Retinal pigment epithelial cell (primary cell): ENCODE measurements at regions not wholly inside any gene's neighbourhood (a gene's known extent, or its start where the extent isn't known, plus 50 kb on each side); places are given as distances from the start of the nearest gene placed in this dataset.
"Not testable (repeated sequence)": the region's sequence is repeated elsewhere in the genome, so short reads cannot be mapped to it uniquely, and the experiment has no call there.

Experiments used
- DNase-seq: peaks from one replicate; pipeline ENCODE4 v3.0.0-alpha.2; 2010; ENCODE audit warnings: low read depth
- H3K4me3 ChIP-seq: 2 replicates; pipeline ENCODE4 v1.5.1; 2011; ENCODE audit warnings: mild to moderate bottlenecking, low read length, control low read depth, moderate library complexity
- TF ChIP-seq, protein P1 (sequence below): conservative IDR thresholded peaks from 2 replicates; pipeline ENCODE4 v1.5.1; 2011; ENCODE audit warnings: low read depth, low read length, control low read depth, inconsistent platforms

- TF ChIP-seq, protein P1, sequence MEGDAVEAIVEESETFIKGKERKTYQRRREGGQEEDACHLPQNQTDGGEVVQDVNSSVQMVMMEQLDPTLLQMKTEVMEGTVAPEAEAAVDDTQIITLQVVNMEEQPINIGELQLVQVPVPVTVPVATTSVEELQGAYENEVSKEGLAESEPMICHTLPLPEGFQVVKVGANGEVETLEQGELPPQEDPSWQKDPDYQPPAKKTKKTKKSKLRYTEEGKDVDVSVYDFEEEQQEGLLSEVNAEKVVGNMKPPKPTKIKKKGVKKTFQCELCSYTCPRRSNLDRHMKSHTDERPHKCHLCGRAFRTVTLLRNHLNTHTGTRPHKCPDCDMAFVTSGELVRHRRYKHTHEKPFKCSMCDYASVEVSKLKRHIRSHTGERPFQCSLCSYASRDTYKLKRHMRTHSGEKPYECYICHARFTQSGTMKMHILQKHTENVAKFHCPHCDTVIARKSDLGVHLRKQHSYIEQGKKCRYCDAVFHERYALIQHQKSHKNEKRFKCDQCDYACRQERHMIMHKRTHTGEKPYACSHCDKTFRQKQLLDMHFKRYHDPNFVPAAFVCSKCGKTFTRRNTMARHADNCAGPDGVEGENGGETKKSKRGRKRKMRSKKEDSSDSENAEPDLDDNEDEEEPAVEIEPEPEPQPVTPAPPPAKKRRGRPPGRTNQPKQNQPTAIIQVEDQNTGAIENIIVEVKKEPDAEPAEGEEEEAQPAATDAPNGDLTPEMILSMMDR: no peak
- no peak overlapping the region for H3K4me3 ChIP-seq
- no peak for DNase-seq
These were observed 80.5 kb upstream of the ADGRA3 start for GRCh38 chr4:22596409-22596808.

GRCh38 chr4:22597471-22597870 is 81.6 kb upstream of the ADGRA3 start:
- DNase-seq: no peak
- H3K4me3 ChIP-seq: no peak overlapping the region
- TF ChIP-seq, protein P1: no peak

DNA sequence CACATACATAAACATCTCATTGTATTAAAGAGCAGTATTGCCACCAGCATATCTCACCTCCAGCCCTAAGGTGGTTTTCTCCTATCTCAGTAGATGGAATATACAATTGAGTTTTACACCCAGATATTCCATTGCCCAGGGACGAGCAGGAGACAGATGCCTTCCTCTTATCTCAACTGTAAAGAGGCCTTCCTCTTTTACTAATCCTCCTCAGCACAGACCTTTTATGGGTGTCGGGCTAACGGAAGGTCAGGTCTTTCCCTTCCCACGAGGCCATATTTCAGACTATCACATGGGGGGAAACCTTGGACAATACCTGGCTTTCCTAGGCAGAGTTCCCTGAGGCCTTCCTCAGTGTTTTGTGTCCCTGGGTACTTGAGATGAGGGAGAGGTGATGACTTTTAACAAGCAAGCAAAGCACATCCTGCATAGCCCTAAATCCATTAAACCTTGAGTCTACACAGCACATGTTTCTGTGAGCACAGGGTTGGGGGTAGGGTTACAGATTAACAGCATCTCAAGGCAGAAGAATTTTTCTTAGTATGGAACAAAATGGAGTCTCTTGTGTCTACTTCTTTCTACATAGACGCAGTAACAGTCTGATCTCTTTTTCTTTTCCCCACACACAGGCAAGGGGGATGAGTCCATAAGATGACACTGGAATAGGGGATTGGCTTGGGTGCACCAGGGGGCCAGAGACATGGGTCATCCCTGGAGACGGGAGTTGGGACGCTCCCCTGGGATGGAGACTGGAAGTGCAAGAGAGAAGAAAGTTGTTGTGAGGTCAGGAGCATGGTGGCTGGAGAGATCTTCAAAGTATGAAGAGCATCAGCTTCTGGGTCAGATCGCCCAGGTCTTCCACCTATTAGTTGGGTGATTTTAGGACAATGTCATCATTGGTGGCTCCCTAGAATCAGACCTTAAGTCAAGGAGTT is 82.5 kb upstream of the ADGRA3 start:
- DNase-seq, H3K4me3 ChIP-seq: not testable (repeated sequence)

DNA sequence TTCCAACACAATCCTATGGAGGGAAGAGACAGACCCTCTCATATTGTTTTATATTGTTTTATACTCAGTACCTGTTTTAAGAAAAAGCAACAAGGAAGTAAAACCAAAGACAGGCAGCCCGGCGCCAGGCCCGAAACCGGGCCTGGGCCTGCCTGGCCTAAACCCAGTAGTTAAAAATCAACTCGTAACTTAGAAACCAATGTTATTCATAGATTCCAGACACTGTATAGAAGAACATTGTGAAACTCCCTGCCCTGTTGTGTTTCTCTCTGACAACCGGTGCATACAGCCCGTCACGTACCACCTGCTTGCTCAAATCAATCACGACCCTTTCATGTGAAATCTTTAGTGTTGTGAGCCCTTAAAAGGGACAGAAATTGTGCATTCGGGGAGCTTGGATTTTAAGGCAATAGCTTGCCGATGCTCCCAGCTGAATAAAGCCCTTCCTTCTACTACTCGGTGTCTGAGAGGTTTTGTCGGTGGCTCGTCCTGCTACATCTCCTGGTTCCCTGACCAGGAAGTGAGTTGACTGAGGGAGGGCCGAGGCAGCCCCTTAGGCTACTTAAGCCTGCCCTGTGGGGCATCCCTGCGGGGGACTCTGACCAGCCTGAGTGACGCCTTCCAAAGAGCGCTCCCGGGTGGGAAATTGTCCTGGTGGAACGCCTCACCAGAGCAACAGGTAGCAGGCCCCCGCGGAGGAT is 83.5 kb upstream of the ADGRA3 start:
- not testable (repeated sequence) for H3K4me3 ChIP-seq, DNase-seq

- DNase-seq, H3K4me3 ChIP-seq: not testable (repeated sequence)
These were observed 84.1 kb upstream of the ADGRA3 start for GRCh38 chr4:22599929-22600432.

DNA sequence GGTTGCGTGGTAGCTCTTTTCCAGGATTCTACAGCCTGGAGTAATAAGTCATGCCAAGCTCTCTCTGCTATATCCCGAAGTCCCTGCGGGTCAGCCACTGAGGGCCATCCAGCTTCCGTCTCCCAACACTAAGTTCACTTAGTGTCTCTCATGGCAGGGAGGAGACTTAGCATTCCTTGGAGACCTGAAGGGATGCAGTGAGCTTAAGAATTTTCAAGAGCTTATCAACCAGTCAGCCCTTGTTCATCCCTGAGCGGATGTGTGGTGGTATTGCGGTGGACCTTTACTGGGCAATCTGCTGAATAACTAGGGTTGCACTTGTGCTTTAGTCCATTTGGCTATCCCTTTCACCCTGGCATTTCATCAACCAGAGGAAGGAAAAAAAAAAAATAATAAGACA is 85.8 kb upstream of the ADGRA3 start:
- not testable (repeated sequence) for H3K4me3 ChIP-seq

DNA sequence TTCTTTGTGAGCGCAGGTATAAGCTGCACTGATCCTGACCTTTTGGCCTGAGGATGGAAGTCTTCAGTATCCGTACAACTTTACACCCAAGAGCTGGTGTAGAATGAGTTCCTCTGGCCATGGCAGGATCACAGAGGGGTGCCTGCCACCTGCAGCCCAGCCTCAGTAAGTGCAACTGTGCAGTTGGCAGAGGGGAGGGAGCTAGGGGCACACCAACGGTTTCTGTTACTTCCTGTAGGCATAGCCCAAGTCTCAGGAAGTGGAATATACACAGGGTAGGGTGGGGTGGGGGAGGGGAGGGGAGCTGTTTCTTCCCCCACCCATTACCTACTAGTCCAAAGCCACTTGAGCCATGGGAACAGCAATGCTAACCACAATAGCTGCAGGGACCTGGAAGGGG is 85.4 kb upstream of the GBA3 start:
- TF ChIP-seq, protein P1: peak; percentile 81
- DNase-seq: no peak
- H3K4me3 ChIP-seq: no peak overlapping the region

More for the DNA sequence above, 85.8 kb upstream of the ADGRA3 start:
- DNase-seq: not testable (repeated sequence)

- H3K4me3 ChIP-seq, DNase-seq: not testable (repeated sequence)
These were observed 82.7 kb upstream of the GBA3 start for GRCh38 chr4:22609951-22610525.

- no peak for DNase-seq
- no peak overlapping the region for H3K4me3 ChIP-seq
- TF ChIP-seq, protein P1: no peak
These were observed 78.6 kb upstream of the GBA3 start for GRCh38 chr4:22614114-22614513.
